ENCODE measurements at regions not wholly inside any gene's neighbourhood (a gene's known extent, or its start where the extent isn't known, plus 50 kb on each side); places are given as distances from the start of the nearest gene placed in this dataset.

DNA sequence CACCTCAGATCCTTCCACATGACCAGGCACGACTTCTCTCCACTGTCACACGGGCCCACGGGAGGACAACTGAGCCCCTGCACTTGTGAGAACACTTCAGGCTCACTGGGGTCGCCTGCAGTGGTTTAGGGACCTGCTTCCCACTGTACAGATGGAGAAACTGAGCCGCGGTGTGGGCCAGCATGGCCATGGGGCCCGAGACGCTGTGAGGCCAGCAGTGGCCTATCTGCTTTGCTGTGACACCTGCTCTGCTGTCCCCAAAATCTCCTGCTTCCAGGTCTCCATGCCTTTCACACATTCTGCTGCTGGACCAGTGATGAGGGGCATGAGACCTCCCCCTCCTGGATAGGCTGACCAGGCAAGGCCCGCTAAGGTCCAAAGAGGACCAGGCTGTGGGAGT lies 75.8 kb upstream of the PAX2 start:
- TF ChIP-seq NFE2L1 (CRISPR knock-in tag; IDR thresholded peaks at IDR 0.05; ENCODE audit: borderline replicate concordance) (no peak), PHF5A (CRISPR knock-in tag; IDR thresholded peaks at IDR 0.05; ENCODE audit: low read depth, unreplicated experiment) (no peak)

Measured in HepG2 (cell line).